ENCODE measurements at regions not wholly inside any gene's neighbourhood (a gene's known extent, or its start where the extent isn't known, plus 50 kb on each side); places are given as distances from the start of the nearest gene placed in this dataset.
A peak's percentile ranks its signal among the peaks of the same experiment; 100 is the strongest.
"Not testable (repeated sequence)": the region's sequence is repeated elsewhere in the genome, so short reads cannot be mapped to it uniquely, and the experiment has no call there.

DNA sequence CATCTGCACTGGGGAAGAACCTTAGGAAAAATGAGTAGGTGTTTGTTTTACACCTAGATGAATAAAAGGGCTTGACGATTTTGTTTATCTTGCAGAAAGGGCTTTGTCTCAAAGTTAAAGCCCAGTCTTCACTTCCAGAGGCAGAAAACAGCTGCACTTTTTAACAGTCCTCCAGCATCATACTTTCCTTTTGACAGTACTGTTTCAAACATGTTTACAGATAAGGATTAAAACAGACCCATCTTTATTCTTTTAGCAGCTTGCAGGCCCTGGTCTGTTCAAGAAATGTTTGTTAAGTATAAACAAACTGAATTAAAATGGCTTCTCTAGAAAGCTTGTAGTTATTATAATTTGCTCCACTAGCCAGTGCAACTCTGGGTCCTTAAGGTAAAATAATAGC, 374.2 kb downstream of the EPHA7 start:
- Histone ChIP-seq H3K36me3 (no peaks in the 10 kb centered on the region), H3K27me3 (no peaks in the 10 kb centered on the region), H3K4me1 (peaks cover 3% of the 10 kb centered on the region; the same call in 1 of the 2 replicates), H3K27ac (no peak overlapping the region), H3K4me3 (no peak overlapping the region), H3K9me3 (replicated peaks) (no peaks in the 10 kb centered on the region)
- DNase-seq: peak in 1 of 2 experiments; percentile 12

DNA sequence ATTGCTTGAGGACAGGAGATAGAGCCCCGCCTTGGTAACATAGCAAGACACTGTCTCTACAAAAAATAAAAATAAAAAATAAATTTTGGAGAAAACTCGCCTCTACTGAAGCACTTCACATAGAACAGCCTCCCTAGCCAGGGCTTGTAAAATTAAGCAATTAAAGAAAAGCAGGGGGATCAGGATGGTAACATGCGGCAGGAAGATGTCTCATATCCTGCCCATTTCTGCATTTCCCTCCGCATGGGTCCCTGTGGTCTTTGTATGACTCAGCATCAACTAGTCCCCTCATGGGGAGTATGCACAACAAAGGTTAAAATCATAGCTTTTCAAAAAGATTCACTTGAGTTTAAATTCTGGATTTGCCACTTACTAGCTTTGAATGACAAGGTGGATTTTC, 379.0 kb downstream of the EPHA7 start:
- Histone ChIP-seq H3K36me3 (no peaks in the 10 kb centered on the region), H3K4me1 (no peaks in the 10 kb centered on the region), H3K27me3 (no peaks in the 10 kb centered on the region), H3K4me3 (no peak overlapping the region), H3K9me3 (replicated peaks) (peaks cover 2% of the 10 kb centered on the region), H3K27ac (no peak overlapping the region)
- DNase-seq: no peak

DNA sequence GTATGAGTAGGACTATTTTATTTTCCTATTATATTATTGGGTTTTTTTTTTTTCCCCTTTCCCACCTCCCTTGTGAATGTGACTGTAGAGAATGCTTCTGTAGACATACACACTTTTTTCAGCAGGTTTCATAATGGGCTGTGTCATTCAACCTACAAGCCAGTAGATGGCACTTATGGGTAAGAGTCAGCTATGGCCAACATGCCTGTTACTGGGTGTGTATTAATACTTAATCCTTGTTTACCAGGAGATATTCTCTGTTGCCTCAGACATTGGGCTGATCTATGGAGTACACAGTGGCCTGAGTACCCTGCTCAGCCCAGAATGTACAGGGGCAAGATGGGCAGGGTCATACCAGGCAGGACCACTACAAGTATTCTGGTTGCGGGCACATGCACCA, 382.5 kb downstream of the EPHA7 start:
- no peak overlapping the region for H3K4me3 ChIP-seq
- DNase-seq: peak in 1 of 2 experiments; percentile 51

DNA sequence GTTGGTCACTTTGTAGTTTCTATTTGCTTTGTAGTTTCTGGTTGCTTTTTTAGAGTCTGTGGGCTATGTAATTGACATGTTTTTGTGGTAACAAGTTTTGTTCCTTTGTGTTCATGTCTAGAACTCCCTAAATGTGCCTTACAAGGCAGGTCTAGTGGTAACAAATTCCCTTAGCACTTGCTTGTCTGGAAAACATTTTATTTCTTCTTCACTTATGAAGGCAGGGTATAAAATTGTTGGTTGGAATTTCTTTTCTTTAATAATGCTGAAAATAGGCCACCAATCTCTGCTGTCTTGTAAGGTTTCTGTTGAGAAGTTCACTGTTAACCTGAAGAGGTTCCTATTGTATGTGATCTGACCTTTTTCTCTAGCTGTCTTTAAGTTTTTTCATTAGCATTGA, 383.6 kb downstream of the EPHA7 start:
- no peaks in the 10 kb centered on the region for H3K4me1 ChIP-seq
- no peak for DNase-seq
- no peak overlapping the region for H3K4me3 ChIP-seq
- peaks cover 7% of the 10 kb centered on the region for H3K9me3 ChIP-seq (replicated peaks)
- no peaks in the 10 kb centered on the region for H3K27me3 ChIP-seq
- no peaks in the 10 kb centered on the region for H3K36me3 ChIP-seq
- no peak overlapping the region for H3K27ac ChIP-seq

More for the DNA sequence above, 382.5 kb downstream of the EPHA7 start:
- Histone ChIP-seq H3K36me3 (no peaks in the 10 kb centered on the region), H3K27ac (no peak overlapping the region), H3K27me3 (no peaks in the 10 kb centered on the region), H3K9me3 (replicated peaks) (peaks cover 7% of the 10 kb centered on the region), H3K4me1 (no peaks in the 10 kb centered on the region)

DNA sequence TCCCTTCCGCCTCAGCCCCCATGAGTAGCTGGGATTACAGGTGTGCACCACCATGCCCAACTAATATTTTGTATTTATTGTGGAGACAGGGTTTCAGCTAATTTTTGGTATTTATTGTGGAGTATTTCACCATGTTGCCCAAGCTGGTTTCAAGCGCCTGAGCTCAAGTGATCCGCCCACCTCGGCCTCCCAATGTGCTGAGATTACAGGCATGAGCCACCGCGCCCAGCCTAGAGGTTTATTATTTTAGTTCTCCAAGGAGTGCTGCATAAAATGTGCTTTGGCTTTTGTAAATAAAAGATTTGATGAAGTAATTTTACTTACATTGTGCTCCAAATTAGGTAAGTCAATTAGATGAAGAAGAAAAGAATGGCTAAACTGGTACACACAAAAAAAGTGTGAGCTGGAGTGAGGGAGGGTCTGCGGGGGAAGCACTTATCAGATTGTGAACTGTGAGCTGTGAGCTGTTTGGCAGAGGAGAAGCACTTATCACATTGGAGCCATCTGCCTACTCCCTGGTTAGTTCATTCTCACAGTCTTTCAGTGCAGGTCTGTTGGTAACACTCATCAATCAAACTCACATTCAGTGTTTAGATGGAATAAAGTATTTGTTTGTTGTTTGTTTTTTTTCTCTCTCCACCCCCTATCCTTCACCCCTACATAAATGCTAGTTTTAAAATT, 398.0 kb downstream of the EPHA7 start:
- H3K27ac ChIP-seq: no peak overlapping the region
- no peak for DNase-seq
- no peak overlapping the region for H3K4me3 ChIP-seq

DNA sequence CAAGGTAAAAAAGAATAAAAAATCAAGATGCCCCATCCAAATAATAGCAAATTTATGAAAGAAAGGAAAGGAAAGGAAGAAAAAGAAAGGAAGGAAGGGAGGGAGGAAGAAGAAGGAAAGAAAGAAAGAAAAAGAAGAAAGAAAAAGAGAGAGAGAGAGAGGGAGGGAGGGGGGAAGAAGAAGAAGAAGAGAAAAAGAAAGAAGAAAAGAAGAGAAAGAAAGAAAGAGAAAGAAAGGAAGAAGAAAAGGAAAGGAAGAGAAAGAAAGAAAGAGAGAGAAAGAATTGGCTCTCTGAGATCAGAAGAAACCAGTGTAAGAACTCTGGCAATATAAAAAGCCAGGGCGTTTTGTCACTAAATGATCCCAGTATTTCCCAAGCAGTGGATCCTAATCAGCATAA, 401.7 kb downstream of the EPHA7 start:
- H3K27ac ChIP-seq: no peak overlapping the region
- no peak for DNase-seq
- no peaks in the 10 kb centered on the region for H3K36me3 ChIP-seq
- no peaks in the 10 kb centered on the region for H3K9me3 ChIP-seq (replicated peaks)
- no peaks in the 10 kb centered on the region for H3K27me3 ChIP-seq
- H3K4me3 ChIP-seq: no peak overlapping the region
- H3K4me1 ChIP-seq: no peaks in the 10 kb centered on the region

More for the DNA sequence above, 398.0 kb downstream of the EPHA7 start:
- Histone ChIP-seq H3K9me3 (replicated peaks) (no peaks in the 10 kb centered on the region), H3K27me3 (no peaks in the 10 kb centered on the region), H3K4me1 (no peaks in the 10 kb centered on the region), H3K36me3 (no peaks in the 10 kb centered on the region)

DNA sequence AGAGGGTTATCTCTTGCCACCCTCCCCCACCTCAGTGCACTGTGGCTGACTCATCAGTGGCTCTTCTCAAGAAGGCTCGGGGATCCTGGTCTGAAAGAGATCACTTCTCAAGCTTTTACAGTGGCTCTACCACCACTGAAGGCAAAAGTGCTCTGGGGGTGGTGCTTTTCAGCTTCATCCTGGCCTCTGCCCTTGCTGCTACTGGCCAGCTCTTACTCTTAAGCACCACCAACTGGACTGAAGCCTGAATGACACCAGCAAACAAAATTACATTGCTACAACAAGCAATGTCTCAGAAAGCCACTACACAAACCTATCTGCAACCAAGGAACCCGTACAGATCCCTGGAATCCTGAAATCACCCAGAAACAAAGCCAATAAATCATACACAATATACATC, 402.1 kb downstream of the EPHA7 start:
- Histone ChIP-seq H3K4me3 (no peak overlapping the region), H3K27me3 (no peaks in the 10 kb centered on the region), H3K9me3 (replicated peaks) (no peaks in the 10 kb centered on the region), H3K27ac (no peak overlapping the region), H3K36me3 (no peaks in the 10 kb centered on the region), H3K4me1 (no peaks in the 10 kb centered on the region)
- DNase-seq: peak; percentile 7 to 26

DNA sequence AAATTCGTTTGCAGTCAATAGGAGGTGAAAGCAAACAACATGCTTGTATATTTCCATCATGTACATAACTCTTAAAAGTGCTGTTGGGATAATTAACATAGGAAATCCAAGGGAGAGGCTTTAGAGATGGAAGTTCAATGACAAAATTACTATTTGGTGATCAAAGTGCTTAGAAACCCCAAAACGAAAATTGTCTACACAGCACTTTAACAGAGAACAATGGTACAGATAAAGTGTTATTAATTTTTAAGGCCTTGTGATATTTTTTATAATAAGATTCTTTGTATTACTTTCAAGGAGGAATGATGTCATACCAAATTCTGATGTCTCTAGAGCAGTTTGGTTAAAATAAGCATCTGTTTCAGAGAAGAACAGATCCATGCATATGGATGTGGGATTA, 406.3 kb downstream of the EPHA7 start:
- no peaks in the 10 kb centered on the region for H3K9me3 ChIP-seq (replicated peaks)
- no peaks in the 10 kb centered on the region for H3K4me1 ChIP-seq
- no peak overlapping the region for H3K4me3 ChIP-seq
- DNase-seq: no peak
- no peaks in the 10 kb centered on the region for H3K36me3 ChIP-seq
- no peak overlapping the region for H3K27ac ChIP-seq
- no peaks in the 10 kb centered on the region for H3K27me3 ChIP-seq

DNA sequence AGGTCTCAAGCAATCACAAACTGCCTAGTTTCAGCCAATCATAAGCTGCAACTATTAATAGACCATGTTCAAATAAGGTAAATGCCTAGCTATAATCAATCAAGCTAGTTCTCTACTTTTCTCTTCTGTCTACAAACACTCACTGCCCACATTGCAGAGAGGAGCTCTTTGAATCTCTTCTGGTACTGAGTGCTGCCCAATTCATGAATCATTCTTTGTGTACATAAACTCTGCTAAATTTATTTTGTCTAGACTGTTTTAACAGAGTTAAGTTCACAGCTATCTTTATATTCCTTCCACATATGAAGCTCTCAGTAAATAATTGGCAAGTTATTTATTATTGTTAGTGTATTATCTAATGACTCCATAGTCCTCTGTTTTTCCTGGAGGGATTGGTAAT, 411.0 kb downstream of the EPHA7 start:
- DNase-seq: no peak
- Histone ChIP-seq H3K4me1 (no peaks in the 10 kb centered on the region), H3K27me3 (no peaks in the 10 kb centered on the region), H3K4me3 (no peak overlapping the region), H3K9me3 (replicated peaks) (no peaks in the 10 kb centered on the region), H3K27ac (no peak overlapping the region), H3K36me3 (no peaks in the 10 kb centered on the region)

DNA sequence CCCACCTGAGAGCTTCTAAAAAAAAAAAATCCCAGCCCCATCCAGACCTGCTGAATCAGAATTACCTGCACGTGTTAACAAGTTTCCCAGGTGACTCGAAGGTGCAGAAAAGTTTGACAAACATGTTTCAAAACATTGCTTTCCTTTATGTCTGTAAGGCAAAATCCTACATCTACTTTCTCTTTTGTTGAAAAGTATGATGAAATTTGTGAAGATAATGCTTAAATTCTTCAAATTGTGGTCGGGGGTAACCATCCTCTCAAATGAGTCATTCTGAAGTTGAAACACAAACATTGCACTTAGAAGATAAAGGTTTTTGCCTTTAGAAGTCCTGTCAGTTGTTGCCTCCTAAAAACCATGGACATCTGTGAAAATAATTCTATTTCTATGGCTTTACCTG, 429.7 kb downstream of the EPHA7 start:
- no peak overlapping the region for H3K27ac ChIP-seq
- H3K4me3 ChIP-seq: no peak overlapping the region
- no peaks in the 10 kb centered on the region for H3K4me1 ChIP-seq
- H3K36me3 ChIP-seq: no peaks in the 10 kb centered on the region
- no peak for DNase-seq
- H3K27me3 ChIP-seq: no peaks in the 10 kb centered on the region
- H3K9me3 ChIP-seq (replicated peaks): no peaks in the 10 kb centered on the region

DNA sequence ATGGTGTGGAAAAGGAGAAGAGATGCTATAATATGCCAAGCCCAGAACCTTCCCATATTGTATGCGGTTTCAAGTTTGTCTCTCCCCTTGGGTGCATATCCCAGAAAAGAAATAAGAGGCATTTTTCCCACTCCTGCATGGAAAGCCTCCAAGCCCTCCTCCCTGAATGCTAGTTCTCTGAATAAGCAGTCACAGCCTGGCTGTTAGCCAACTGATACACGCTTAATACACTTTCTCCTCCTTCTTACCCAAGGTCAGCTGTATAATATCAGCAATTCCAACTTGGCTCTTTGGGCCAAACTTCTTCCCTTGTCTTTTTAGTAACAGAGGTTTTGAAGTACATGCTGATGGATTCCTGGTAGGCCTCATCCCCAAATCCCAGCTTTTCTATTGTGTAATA, 440.1 kb downstream of the EPHA7 start:
- DNase-seq: no peak
- Histone ChIP-seq H3K4me1 (no peaks in the 10 kb centered on the region), H3K4me3 (no peak overlapping the region), H3K27ac (no peak overlapping the region), H3K36me3 (no peaks in the 10 kb centered on the region), H3K9me3 (replicated peaks) (no peaks in the 10 kb centered on the region), H3K27me3 (no peaks in the 10 kb centered on the region)

DNA sequence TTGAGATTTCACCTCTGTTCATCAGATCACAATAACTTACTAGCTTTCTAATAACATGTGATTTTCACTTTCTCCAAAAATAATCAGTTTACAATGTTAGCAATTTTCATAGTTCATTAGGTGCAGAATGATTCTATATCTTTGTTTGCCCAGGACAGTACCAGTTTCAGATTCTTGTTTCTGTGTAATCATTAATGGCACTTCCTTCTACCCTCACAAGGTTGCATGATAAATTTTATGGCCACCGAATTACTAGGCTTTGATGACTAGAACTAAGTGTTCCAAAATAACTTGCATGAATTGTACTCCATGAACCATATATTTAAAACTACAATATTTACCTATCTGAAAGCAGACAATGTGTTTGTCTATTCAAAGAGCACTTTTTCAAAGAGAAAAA, 442.3 kb downstream of the EPHA7 start:
- Histone ChIP-seq H3K4me3 (no peak overlapping the region), H3K27ac (no peak overlapping the region), H3K9me3 (replicated peaks) (no peaks in the 10 kb centered on the region), H3K4me1 (no peaks in the 10 kb centered on the region), H3K27me3 (no peaks in the 10 kb centered on the region), H3K36me3 (no peaks in the 10 kb centered on the region)
- no peak for DNase-seq

DNA sequence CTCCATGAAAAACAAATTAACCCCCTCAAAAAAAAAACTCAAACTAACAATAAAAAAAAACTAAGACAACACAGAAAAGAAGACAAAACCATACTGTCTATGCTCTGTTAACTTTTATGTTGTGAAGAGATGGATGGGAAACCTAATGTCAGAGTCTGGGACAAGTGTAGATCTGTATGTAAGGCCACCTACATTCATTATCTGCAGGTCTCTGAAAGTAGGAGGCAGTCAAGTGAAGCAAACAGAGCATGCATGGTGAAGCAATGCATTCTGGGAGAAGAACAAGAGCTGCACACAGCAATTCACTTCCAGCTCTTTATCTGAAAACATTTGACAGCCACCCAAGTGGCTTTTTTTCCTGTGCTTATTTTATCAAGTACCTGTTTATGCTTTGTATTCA, 452.0 kb downstream of the EPHA7 start:
- Histone ChIP-seq H3K4me3 (no peak overlapping the region), H3K36me3 (no peaks in the 10 kb centered on the region), H3K9me3 (replicated peaks) (no peaks in the 10 kb centered on the region), H3K27me3 (no peaks in the 10 kb centered on the region), H3K4me1 (no peaks in the 10 kb centered on the region), H3K27ac (no peak overlapping the region)
- DNase-seq: no peak

DNA sequence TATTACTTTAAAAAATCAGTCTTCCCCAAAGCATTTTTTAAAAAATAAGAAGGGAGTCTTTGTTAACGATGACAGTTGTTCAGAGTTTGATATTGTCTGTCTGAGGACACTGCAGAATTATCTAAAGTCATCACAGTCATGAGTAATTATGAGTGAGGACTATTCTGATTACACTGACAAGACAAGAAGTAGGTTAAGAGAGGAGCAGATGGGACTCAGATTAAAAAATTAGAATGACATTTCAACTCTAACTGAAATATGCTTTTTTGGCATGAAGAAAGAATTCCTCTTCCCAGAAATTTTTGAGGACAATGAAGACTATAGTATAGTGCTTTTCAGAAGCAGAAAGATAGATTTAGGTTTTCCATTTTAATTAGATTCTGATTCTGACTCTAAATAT, 456.5 kb downstream of the EPHA7 start:
- H3K9me3 ChIP-seq (replicated peaks): peaks cover 7% of the 10 kb centered on the region; the same call in 1 of the 2 replicates
- no peaks in the 10 kb centered on the region for H3K27me3 ChIP-seq
- H3K27ac ChIP-seq: no peak overlapping the region
- DNase-seq: no peak
- H3K4me1 ChIP-seq: no peaks in the 10 kb centered on the region
- no peaks in the 10 kb centered on the region for H3K36me3 ChIP-seq
- H3K4me3 ChIP-seq: no peak overlapping the region

DNA sequence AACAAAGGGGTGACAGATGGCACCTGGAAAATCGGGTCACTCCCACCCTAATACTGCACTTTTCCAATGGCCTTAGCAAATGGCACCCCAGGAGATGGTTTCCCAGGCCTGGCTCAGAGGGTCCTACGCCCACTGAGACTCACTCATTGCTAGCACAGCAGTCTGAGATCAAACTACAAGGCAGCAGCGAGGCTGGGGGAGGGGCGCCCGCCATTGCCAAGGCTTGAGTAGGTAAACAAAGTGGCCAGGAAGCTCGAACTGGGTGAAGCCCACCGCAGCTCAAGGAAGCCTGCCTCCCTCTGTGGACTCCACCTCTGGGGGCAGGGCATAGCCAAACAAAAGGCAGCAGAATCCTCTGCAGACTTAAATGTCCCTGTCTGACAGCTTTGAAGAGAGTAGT, 467.2 kb downstream of the EPHA7 start:
- not testable (repeated sequence) for H3K4me3 ChIP-seq; H3K27me3 ChIP-seq; H3K27ac ChIP-seq; H3K4me1 ChIP-seq; DNase-seq; H3K9me3 ChIP-seq (replicated peaks); H3K36me3 ChIP-seq

DNA sequence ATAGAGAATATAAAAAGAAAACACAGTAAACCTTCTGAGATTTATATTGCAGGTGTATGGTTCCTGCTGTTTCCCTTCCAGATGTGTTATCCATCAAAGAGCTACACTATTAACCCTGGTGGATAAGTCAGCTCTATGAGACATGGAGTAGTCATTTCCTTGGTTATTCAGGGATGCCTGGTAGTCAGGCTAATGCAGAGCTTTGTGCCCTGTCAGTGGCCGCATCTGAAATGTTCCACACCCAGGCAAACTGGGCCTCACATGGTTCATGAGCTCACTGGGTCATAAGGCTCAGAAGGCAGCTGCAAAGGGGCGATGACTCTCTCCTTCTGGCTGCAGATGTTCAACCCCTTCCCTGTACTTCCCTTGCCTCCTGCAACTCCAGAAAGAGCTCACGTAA, 473.6 kb downstream of the EPHA7 start:
- Histone ChIP-seq H3K36me3 (no peaks in the 10 kb centered on the region), H3K9me3 (replicated peaks) (no peaks in the 10 kb centered on the region), H3K27me3 (no peaks in the 10 kb centered on the region), H3K4me1 (no peaks in the 10 kb centered on the region), H3K27ac (no peak overlapping the region), H3K4me3 (no peak overlapping the region)
- no peak for DNase-seq
